Gastrocnemius medialis (tissue), 4 donors: ENCODE measurements at regions not wholly inside any gene's neighbourhood (a gene's known extent, or its start where the extent isn't known, plus 50 kb on each side); places are given as distances from the start of the nearest gene placed in this dataset.

Experiments
- ATAC-seq, 2 donors: fragments of 150-250 bp; one replicate each; pipeline ENCODE4 v1.9.1; 2016
- DNase-seq, 2 donors: peaks; one replicate each; pipeline ENCODE4 v3.0.0-alpha.2; 2019
- H3K27ac ChIP-seq, 4 donors: fragments of 200-600 bp; sonication (generic); 1 replicate in 1 of 4; 2 replicates in 3 of 4; pipeline ENCODE4 v1.5.1; 2016 to 2018; ENCODE audit warnings: mild to moderate bottlenecking in 2 of 4, moderate library complexity in 1 of 4
- H3K27me3 ChIP-seq, 3 donors: fragments of 200-600 bp; sonication (generic) in 2 of 3; 1 replicate in 1 of 3; 2 replicates in 2 of 3; pipeline versions ENCODE4 v1.5.1 to v1.6.0; 2016 to 2019; ENCODE audit warnings: mild to moderate bottlenecking in 1 of 3, moderate library complexity in 1 of 3
- H3K36me3 ChIP-seq, 2 donors: fragments of 200-600 bp; sonication (generic) in 1 of 2; one replicate each; pipeline ENCODE4 v1.5.1; 2017 to 2018
- H3K4me1 ChIP-seq, 2 donors: fragments of 200-600 bp; sonication (generic) in 1 of 2; one replicate each; pipeline ENCODE4 v1.5.1; 2016 to 2017; ENCODE audit warnings: mild to moderate bottlenecking in 2 of 2
- H3K4me3 ChIP-seq, 4 donors: fragments of 200-600 bp; sonication (generic) in 3 of 4; 1 replicate in 1 of 4; 2 replicates in 3 of 4; pipeline ENCODE4 v1.5.1; 2016 to 2019; ENCODE audit warnings: mild to moderate bottlenecking in 2 of 4
- H3K9me3 ChIP-seq, 3 donors: fragments of 200-600 bp; sonication (generic) in 2 of 3; 1 replicate in 1 of 3; 2 replicates in 2 of 3; pipeline ENCODE4 v1.5.1; 2016 to 2019
- POLR2A ChIP-seq, 2 donors: fragments of 450-650 bp; IDR thresholded peaks; one replicate each; pipeline ENCODE4 v1.6.1; 2017; ENCODE audit warnings: antibody characterized with exemption in 2 of 2, mild to moderate bottlenecking in 2 of 2, moderate library complexity in 2 of 2
- in situ Hi-C, 4 donors: fragments of 200-750 bp; cut with MboI; loops; one replicate each; pipeline versions ENCODE4 v1.15.0 to v1.8.0; 2017; ENCODE audit warnings: low sequenced_read_pairs in 4 of 4
- intact Hi-C: fragments of 100-400 bp; cut with DNase I; formaldehyde crosslinking; loops from one replicate; pipeline ENCODE4 v1.15.1; 2023; ENCODE audit warnings: low total_unique reads
- TF ChIP-seq, protein P1 (sequence below), 5 experiments: fragments of 450-650 bp in 3 of 5; fragments of 200-600 bp in 2 of 5; sonication (generic) in 2 of 5; IDR thresholded peaks in 4 of 5; conservative IDR thresholded peaks in 1 of 5; 1 replicate in 4 of 5; 2 replicates in 1 of 5; pipeline ENCODE4 v1.5.1; 2016 to 2019; ENCODE audit warnings: antibody characterized with exemption in 5 of 5, mild to moderate bottlenecking in 3 of 5, moderate library complexity in 3 of 5

DNA sequence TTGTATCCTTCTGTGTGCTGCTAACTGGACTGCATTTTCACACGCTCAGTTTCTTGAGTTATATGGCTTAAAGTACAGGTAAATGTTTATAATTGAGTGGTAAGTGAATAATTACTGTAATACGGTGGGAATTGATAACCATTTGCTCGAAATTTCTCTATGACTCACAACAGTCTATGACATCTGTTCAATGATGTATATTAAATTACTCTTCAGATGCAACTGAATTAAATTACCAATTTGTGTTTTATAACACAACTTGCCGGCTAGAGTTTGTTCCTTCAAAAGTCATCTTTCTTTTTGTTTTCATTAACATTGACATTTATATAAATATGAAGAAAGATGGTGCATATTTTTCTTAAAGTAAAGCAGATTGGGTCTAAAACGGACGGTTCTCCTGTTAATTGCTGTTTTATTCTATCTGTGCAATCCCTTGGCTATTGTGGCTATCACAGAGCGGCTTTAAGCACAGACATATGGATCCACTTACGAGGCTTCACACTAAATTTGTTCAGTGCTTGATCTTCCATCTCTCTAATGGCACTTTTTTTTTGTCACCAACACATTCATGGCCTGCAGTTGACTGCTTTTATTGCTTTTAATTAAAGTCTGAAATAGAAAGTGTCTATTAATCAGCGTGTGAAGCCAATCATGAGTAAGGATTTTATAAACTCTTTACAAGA lies 1291.6 kb upstream of the SLC10A2 start:
- Histone ChIP-seq H3K27ac (no peak overlapping the region), H3K36me3 (no peaks in the 10 kb centered on the region), H3K4me1 (no peaks in the 10 kb centered on the region), H3K4me3 (no peak overlapping the region), H3K9me3 (no peaks in the 10 kb centered on the region), H3K27me3 (no peaks in the 10 kb centered on the region)
- in situ Hi-C loops: no loop called here
- ATAC-seq: no peak
- DNase-seq: no peak
- intact Hi-C loops: no loop called here
- TF ChIP-seq, protein P1, sequence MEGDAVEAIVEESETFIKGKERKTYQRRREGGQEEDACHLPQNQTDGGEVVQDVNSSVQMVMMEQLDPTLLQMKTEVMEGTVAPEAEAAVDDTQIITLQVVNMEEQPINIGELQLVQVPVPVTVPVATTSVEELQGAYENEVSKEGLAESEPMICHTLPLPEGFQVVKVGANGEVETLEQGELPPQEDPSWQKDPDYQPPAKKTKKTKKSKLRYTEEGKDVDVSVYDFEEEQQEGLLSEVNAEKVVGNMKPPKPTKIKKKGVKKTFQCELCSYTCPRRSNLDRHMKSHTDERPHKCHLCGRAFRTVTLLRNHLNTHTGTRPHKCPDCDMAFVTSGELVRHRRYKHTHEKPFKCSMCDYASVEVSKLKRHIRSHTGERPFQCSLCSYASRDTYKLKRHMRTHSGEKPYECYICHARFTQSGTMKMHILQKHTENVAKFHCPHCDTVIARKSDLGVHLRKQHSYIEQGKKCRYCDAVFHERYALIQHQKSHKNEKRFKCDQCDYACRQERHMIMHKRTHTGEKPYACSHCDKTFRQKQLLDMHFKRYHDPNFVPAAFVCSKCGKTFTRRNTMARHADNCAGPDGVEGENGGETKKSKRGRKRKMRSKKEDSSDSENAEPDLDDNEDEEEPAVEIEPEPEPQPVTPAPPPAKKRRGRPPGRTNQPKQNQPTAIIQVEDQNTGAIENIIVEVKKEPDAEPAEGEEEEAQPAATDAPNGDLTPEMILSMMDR (IDR thresholded peaks at IDR 0.05 in 4 of 5, conservative IDR thresholded peaks at IDR 0.05 in 1 of 5): no peak
- no peak for TF ChIP-seq POLR2A (IDR thresholded peaks at IDR 0.05)

DNA sequence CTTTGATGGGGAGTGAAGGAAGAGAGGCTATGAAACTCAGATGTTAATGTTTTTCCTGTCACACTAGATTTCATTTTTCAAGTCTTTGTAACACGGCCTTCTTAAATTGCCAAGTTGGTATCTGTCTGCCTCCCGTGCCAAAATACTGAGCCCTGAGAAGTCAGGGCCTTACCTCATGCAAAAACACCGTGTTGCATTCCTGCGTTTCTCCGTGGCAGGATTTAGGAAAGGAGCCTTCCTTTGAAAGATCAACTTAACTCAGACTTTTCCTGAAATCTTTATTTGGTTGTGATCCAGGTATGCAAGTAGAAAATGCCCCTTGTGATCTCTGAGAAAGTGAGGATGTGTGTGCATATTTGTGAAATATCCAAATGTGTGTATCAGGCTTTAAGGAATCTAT lies 1291.0 kb upstream of the SLC10A2 start:
- Histone ChIP-seq H3K4me1 (no peaks in the 10 kb centered on the region), H3K27me3 (no peaks in the 10 kb centered on the region), H3K4me3 (no peak overlapping the region), H3K36me3 (no peaks in the 10 kb centered on the region), H3K27ac (no peak overlapping the region), H3K9me3 (no peaks in the 10 kb centered on the region)
- intact Hi-C loops (no loop called here), in situ Hi-C loops (no loop called here)
- ATAC-seq (no peak), DNase-seq (no peak)
- TF ChIP-seq, protein P1 (IDR thresholded peaks at IDR 0.05 in 4 of 5, conservative IDR thresholded peaks at IDR 0.05 in 1 of 5): no peak
- TF ChIP-seq POLR2A (IDR thresholded peaks at IDR 0.05): no peak

DNA sequence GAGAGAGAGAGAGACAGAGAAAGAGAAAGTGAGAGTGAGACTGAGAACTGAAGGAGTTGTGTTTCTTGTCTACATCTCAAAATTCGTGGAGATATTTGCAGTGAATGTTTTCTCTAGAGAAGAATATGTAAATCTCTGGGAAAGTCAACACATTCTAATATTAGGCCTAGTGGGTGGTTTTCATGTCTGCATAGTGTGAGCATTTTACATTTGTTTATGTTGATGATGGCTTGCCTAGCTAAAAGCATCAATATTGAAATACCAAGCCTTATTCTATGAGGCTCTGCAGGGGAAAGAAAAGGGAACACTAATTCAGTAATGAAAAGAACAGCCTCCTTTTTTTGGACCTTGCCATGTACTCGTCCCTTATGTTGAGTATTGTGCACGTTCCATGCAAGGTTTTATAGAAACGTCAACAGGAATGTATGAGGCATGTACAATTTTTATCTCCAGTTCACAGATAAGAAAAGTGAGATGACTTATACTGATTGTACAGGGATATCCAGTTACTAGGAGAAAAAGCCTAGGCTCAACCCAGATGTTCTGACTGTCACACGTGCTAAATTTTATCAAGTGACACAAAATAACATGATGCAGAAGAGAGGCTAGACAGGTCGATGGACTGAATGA lies 1288.9 kb upstream of the SLC10A2 start:
- Histone ChIP-seq H3K27me3 (no peaks in the 10 kb centered on the region), H3K27ac (no peak overlapping the region), H3K36me3 (no peaks in the 10 kb centered on the region), H3K4me1 (no peaks in the 10 kb centered on the region), H3K9me3 (no peaks in the 10 kb centered on the region), H3K4me3 (no peak overlapping the region)
- in situ Hi-C loops (no loop called here), intact Hi-C loops (no loop called here)
- ATAC-seq (no peak), DNase-seq (no peak)
- no peak for TF ChIP-seq POLR2A (IDR thresholded peaks at IDR 0.05)
- TF ChIP-seq, protein P1 (IDR thresholded peaks at IDR 0.05 in 4 of 5, conservative IDR thresholded peaks at IDR 0.05 in 1 of 5): no peak

DNA sequence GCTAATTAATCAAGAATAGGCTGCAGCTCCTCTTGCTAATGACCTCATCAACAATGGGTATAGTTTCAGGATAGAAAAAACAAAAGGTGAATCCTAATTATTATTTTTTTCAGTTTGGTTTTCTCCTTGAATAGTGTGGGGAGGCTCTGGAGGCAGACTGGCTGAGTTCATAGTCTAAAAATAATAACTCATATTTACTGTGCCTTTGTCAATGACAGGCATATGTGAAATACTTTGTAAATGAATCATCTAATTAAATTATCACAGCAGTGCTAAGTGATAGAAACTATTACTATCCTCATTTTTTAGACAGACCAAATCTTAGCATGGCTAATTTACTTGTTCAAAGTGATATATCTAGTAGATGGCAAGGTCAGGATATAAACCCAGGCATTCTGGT lies 1261.0 kb upstream of the SLC10A2 start:
- DNase-seq (no peak), ATAC-seq (no peak)
- TF ChIP-seq, protein P1 (IDR thresholded peaks at IDR 0.05 in 4 of 5, conservative IDR thresholded peaks at IDR 0.05 in 1 of 5): no peak
- no peak for TF ChIP-seq POLR2A (IDR thresholded peaks at IDR 0.05)
- Histone ChIP-seq H3K4me3 (no peak overlapping the region), H3K4me1 (no peaks in the 10 kb centered on the region), H3K9me3 (no peaks in the 10 kb centered on the region), H3K27me3 (no peaks in the 10 kb centered on the region), H3K27ac (no peak overlapping the region), H3K36me3 (no peaks in the 10 kb centered on the region)
- in situ Hi-C loops (no loop called here), intact Hi-C loops (no loop called here)
